Umbilical cord (tissue), 1 donor: ENCODE measurements at regions not wholly inside any gene's neighbourhood (a gene's known extent, or its start where the extent isn't known, plus 50 kb on each side); places are given as distances from the start of the nearest gene placed in this dataset.
"Not testable (repeated sequence)": the region's sequence is repeated elsewhere in the genome, so short reads cannot be mapped to it uniquely, and the experiment has no call there.

Experiments
- DNase-seq: peaks from one replicate; pipeline ENCODE4 v3.0.0-alpha.2; 2015; ENCODE audit warnings: low spot score

GRCh38 chr16:85202631-85203461 lies 90.6 kb upstream of the CIBAR2 start:
- DNase-seq = peak; percentile 93

GRCh38 chr16:85203462-85203813 lies 91.2 kb upstream of the CIBAR2 start:
- no peak for DNase-seq

- DNase-seq = no peak
These were observed 92.2 kb upstream of the CIBAR2 start for GRCh38 chr16:85204242-85205010.

DNA sequence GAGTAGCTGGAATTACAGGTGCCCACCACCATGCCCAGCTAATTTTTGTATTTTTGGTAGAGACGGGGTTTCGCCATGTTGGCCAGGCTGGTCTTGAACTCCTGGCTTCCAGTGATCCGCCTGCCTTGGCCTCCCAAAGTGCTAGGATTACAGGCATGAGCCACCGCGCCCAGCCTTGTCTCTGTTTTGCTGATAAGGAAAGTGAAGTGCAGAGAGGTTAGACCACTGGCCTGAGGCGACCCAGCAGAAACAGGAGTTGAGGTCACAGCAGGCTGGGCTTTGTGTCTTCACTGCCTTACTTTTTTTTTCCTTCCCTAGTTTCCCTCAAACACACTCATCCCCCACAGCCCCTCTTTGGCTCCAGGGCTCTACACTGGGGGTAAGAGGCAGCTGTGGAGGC lies 93.0 kb upstream of the CIBAR2 start:
- DNase-seq = not testable (repeated sequence)

DNA sequence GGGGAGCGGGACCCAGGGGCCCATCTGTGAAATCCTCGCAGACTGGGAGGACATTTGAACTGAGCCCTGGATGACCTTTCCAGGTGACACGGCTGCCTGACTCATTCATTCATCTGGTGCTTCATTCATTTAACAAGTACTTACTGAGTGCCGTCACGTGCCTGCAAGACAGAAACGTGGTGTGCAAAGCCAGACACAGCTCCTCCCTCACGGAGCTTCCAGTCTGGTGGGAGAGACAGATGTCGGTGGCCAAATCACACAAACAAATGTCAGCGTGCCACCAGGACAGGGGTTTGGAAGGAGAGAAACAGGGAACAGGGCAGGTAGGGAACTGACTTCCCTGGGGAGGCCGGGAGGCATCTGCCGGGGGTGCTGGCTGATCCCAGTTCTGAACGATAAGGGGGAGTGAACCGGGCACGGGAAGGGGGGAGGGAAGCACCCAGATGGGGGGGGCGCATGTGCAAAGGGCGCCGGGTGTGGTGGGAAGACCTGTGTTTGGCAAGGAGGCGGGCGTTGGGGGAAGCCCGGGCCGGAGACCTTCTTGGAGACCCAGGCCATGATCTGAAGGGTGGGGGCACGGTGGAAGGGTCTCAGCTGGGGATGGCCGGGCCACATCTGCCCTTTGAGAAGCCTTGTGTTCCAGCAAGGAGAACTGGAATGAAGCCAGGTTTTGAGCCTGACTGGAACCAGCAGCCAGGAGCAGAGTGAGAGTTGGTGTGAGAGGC lies 93.6 kb upstream of the CIBAR2 start:
- no peak for DNase-seq

- peak; percentile 66 for DNase-seq
These were observed 94.4 kb upstream of the CIBAR2 start for GRCh38 chr16:85206472-85207356.

DNA sequence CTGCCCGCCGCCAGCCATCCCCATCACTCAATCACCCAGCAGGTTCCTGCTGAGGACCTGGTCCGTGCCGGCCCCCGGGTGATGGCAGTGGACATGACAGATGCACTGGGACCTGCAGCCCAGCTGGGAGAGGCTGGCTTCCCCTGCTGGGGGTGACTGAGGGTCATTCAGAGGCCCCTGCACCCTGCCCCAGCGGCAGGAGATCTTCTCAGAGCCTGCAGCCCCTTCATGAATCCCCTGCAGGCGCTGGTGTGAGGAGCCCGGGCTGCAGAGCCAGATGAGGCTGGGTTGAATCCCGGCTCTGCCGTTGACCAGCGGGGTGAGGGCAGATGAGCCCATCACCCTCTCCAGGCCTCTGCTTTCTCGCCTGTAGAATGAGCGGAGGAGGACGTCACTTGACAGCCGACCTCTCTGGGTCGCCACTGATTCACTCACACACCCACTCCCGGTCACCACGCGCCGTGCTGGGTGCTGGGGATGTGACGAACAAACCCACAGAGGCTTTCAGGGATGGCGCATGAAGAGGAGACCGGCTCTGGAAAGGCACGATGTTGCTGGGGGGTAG lies 95.2 kb upstream of the CIBAR2 start:
- DNase-seq = no peak

- DNase-seq = no peak
These were observed 95.9 kb upstream of the CIBAR2 start for GRCh38 chr16:85208181-85208580.

DNA sequence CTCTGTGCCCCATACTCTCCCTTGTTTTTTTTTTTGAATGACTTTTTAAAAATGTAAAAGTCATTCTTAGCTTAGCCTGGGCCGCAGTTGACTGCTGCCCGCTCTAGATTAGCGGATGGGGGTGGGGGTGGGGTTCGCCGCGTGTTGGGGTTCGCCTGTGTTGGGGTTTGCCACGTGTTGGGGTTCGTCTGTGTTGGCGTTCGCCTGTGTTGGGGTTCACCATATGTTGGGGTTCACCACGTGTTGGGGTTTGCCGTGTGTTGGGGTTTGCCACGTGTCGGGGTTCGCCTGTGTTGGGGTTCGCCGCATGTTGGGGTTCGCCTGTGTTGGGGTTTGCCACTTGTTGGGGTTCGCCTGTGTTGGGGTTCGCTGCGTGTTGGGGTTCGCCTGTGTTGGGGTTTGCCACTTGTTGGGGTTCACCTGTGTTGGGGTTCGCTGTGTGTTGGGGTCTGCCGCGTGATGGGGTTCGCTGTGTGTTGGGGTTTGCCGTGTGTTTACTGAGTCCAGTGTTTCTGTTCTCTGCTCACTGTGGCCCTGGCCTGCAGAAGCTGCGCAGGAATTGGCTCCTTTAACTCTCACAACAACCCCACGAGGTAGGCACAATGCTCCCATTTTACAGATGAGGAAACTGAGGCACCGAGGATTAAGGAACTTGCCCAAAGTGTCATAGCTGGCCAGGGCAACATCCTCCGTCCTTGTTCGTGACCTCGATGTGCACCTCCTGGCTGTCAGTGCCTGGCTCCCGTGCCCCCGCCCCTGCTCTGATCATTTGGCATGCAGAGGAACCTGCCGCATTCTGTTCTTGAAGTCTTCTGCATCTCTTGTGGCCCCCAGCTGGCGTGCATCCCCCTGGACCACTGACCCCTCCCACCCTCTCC lies 96.6 kb upstream of the CIBAR2 start:
- no peak for DNase-seq

DNA sequence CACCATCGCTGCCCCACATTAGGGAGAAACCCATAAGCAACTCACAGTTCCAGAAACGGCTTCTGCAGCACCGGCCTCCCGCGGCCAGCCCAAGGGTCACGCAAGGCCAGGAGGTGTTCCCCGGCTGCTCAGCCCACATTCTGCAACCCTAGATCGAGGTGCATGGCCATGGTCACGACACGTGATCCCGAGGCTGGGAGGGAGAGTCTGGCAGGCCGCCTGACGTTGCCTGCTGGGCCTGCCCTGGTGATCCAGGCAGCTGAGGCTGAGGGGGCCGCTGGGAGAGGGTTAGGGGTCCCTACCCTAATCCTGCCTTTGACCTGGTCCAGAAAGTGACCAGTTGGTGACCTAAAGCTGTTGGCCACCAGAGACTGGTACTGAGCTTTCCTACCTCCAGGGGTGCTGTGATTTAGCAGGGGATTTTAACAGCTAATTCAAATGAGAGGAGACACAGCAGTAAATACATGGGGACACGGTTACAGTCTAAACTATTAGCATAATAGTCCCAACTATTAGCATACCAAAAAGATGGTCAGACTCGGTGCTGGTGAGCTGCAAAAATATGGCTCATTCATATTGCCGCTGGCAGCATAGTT lies 97.4 kb upstream of the CIBAR2 start:
- DNase-seq = no peak

DNA sequence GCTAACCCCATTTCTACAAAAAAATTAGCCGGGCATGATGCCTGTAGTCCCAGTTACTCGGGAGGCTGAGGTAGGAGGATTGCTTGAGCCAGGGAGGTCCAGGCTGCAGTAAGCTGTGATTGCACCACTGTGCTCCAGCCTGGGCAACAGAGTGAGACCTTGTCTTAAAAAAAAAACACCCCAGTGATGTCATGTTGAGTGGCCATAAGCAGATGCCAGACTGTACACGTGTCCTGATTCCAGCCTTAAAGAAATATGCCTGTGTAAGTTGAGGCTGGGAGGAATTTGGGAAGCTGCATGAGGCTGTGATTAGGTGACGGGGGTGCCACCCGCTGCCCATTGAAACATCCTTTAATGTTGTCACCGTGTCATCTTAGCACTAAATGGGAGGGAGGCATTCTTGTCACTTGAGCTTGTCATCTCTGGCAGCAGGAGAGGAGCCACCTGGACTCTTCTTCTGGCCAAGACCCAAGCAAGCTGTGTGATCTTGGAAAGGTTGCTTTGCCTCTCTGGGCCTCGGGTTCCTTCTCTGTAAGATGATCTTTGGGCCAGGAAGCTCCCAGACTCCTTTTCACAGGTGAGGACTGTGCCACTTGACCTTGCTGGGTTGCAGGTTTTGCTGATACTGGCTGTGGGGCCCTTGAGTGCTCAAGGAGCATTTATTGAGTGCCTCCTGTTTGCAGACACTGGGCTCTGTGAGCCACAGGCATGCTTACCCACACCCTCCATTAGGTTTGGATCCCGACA lies 98.3 kb upstream of the CIBAR2 start:
- no peak for DNase-seq

DNA sequence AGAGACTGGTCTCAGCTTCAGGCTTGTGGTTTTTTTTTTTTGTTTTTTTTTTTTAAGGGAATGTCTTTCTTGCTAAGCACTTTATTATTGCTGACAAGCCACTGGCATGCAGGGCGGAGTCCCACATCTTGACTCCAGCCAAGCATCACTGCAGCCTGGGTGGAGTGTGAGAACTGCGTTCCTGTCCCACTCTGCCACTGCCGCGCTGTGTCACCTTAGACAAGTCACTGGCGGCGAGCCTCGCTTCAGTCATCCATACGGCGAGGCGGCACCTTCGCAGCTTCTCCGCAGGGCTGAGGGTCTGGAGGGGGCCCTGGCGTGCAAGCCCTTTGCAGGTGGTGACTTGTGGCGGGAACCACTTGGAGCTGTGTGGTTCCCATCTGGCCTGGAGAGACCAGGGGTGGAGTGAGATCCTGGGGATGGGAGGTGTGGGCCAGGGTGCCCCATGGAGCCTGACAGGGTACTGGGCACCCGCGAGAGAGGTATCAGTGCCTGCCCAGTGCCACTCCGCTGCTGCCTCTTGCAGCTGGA lies 99.1 kb upstream of the CIBAR2 start:
- no peak for DNase-seq

DNA sequence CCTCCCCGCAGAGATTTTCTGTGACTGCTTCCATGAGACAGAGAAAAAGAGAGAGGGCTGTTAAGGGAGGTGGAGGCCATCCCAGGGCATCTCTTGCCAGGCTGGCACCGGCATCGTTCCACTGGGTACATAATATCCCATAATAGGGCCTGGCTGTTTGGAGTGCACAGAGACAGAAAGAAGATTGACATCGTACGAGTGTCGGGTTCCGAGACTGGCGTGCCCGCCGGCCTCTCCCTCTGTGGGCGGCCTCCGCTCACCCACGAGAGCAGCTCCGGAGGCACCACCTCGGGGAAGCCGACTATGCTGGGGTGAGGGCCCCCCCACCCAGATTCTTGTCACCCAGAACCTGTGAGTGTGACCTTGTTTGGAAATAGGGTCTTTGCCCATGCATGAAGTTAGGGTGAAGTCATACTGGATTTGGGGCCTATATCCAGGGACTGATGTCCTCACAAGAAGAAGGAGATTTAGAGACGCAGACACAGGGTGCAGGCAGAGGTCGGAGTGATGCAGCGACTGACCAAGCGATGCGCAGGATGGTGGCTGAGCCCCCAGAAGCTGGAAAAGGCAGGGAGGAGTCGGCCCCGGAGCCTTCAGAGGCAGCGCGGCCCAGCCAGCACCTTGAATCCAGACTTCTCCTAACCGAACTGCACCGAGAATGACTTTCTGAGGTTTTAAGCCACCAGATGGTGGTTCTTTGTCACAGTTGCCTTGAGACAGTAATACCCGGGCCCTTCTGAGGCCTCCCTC lies 101.8 kb upstream of the CIBAR2 start:
- DNase-seq = no peak

GRCh38 chr16:85215478-85216118 lies 103.3 kb upstream of the CIBAR2 start:
- DNase-seq = no peak

GRCh38 chr16:85216522-85217375 lies 104.5 kb upstream of the CIBAR2 start:
- DNase-seq = no peak

- DNase-seq = peak; percentile 92
These were observed 108.0 kb upstream of the CIBAR2 start for GRCh38 chr16:85220125-85220839.
